ENCODE measurements at regions not wholly inside any gene's neighbourhood (a gene's known extent, or its start where the extent isn't known, plus 50 kb on each side); places are given as distances from the start of the nearest gene placed in this dataset.

DNA sequence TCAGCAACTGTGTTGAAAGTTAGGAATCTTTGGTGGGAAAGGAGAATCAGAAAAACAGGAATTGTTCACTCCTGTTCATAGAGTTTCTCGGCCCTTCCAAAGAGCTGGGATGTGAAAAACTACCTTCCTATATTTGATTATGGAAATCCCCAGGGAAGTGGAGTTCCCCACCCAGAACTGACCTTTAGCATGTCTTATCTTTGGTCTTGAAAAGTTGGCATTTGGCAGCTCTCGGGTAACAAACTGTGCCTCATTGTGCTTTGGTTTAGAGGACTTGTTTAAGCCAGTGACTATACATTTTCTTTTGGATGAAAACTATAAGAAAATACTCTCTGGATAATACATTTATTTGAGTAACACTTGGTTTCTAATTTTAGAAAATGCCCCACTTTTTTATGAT lies 51.3 kb upstream of the CERS6 start:
- Histone ChIP-seq H3K79me2 (ENCODE audit: control insufficient read depth, insufficient read depth, low read length, unreplicated experiment) (no peaks in the 10 kb centered on the region), H3K27me3 (ENCODE audit: insufficient read depth, low read length) (peaks cover 19% of the 10 kb centered on the region; the same call in 1 of the 2 replicates), H2AFZ (ENCODE audit: low read length, unreplicated experiment) (no peak overlapping the region), H3K4me3 (ENCODE audit: low read depth, low read length) (no peak overlapping the region), H3K4me1 (ENCODE audit: control insufficient read depth, insufficient read depth, low read length, unreplicated experiment) (no peaks in the 10 kb centered on the region), H3K36me3 (ENCODE audit: insufficient read depth, low read length) (no peaks in the 10 kb centered on the region), H3K27ac (ENCODE audit: low read depth, low read length) (no peak overlapping the region)

Data from ACC112 (cell line).